B cell (primary cell): ENCODE measurements at regions not wholly inside any gene's neighbourhood (a gene's known extent, or its start where the extent isn't known, plus 50 kb on each side); places are given as distances from the start of the nearest gene placed in this dataset.

Experiments used
- ATAC-seq: fragments of 200-7000 bp; cut with Tn5 transposase; one replicate; pipeline ENCODE4 v1.10.0; 2021; ENCODE audit warnings: low read depth, mild to moderate bottlenecking, moderate number of reproducible peaks, moderate library complexity
- CTCF ChIA-PET: fragments of 350-600 bp; sonication (Branson Sonifier 250); formaldehyde crosslinking; loops from one replicate; lab custom pipeline; 2021; ENCODE audit warnings: antibody characterized with exemption, inconsistent platforms; lab: Charles Lee
- POLR2A ChIA-PET: fragments of 350-600 bp; sonication (Branson Sonifier 250); formaldehyde crosslinking; loops from one replicate; lab custom pipeline; 2021; ENCODE audit warnings: antibody characterized with exemption; lab: Charles Lee
- DNase-seq: peaks from one replicate; pipeline ENCODE4 v3.0.0; 2013
- H2AFZ ChIP-seq: 2 replicates; pipeline ENCODE4 v1.6.1; 2012; ENCODE audit warnings: mild to moderate bottlenecking, low read depth, low read length; ENCODE audit not compliant: insufficient read depth, poor library complexity, severe bottlenecking
- H3K27ac ChIP-seq, 2 donors: 1 replicate in 1 of 2; 2 replicates in 1 of 2; pipeline ENCODE4 v1.5.1; 2012 to 2013; ENCODE audit warnings: low read length in 2 of 2, mild to moderate bottlenecking in 2 of 2, moderate library complexity in 1 of 2
- H3K27me3 ChIP-seq, 4 experiments: fragments of 200-600 bp in 1 of 4; sonication (generic) in 1 of 4; replicated peaks in 1 of 4; 1 replicate in 2 of 4; 2 replicates in 2 of 4; pipeline versions ENCODE4 v1.6.1 to v1.7.0; 2013 to 2016; ENCODE audit warnings: low read length in 3 of 4, mild to moderate bottlenecking in 2 of 4, mixed read lengths in 1 of 4, moderate library complexity in 1 of 4; ENCODE audit not compliant: insufficient read depth in 4 of 4, control insufficient read depth in 3 of 4; ENCODE audit errors: control extremely low read depth in 1 of 4
- H3K36me3 ChIP-seq, 2 experiments: replicated peaks in 1 of 2; 1 replicate in 1 of 2; 2 replicates in 1 of 2; pipeline versions ENCODE4 v1.6.1 to v1.7.1; 2013; ENCODE audit warnings: low read length in 1 of 2; ENCODE audit not compliant: insufficient read depth in 2 of 2, control insufficient read depth in 1 of 2; ENCODE audit errors: control extremely low read depth in 1 of 2, extremely low read depth in 1 of 2
- H3K4me1 ChIP-seq, 2 donors: fragments of 200-600 bp in 1 of 2; sonication (generic) in 1 of 2; 1 replicate in 1 of 2; 2 replicates in 1 of 2; pipeline versions ENCODE4 v1.5.1 to v1.6.1; 2013 to 2017; ENCODE audit warnings: low read length in 2 of 2; ENCODE audit not compliant: control insufficient read depth in 2 of 2, insufficient read depth in 2 of 2
- H3K4me2 ChIP-seq: replicated peaks from 2 replicates; pipeline ENCODE3; 2012; ENCODE audit warnings: mild to moderate bottlenecking, low read depth, low read length; ENCODE audit not compliant: poor library complexity, severe bottlenecking
- H3K4me3 ChIP-seq, 5 experiments: fragments of 200-600 bp in 1 of 5; sonication (generic) in 1 of 5; 1 replicate in 3 of 5; 2 replicates in 2 of 5; pipeline versions ENCODE4 v1.5.1 to v1.7.0; 2011 to 2016; ENCODE audit warnings: low read length in 4 of 5, mild to moderate bottlenecking in 4 of 5, low read depth in 2 of 5, control low read depth in 1 of 5, moderate library complexity in 1 of 5; ENCODE audit not compliant: insufficient read depth in 1 of 5; ENCODE audit errors: control extremely low read depth in 1 of 5, extremely low read depth in 1 of 5
- H3K79me2 ChIP-seq: fragments of 200-600 bp; sonication (generic); one replicate; pipeline ENCODE4 v1.6.0; 2016; ENCODE audit warnings: low read length; ENCODE audit not compliant: control insufficient read depth, insufficient read depth
- H3K9ac ChIP-seq: fragments of 200-600 bp; sonication (generic); 2 replicates; pipeline ENCODE4 v1.6.1; 2017; ENCODE audit warnings: mild to moderate bottlenecking, low read length, moderate library complexity
- H3K9me3 ChIP-seq, 3 donors: one replicate each; pipeline versions ENCODE4 v1.6.1 to v1.7.1; 2013; ENCODE audit warnings: low read length in 2 of 3; ENCODE audit not compliant: control insufficient read depth in 2 of 3, insufficient read depth in 1 of 3; ENCODE audit errors: control extremely low read depth in 1 of 3
- H4K20me1 ChIP-seq: 2 replicates; pipeline ENCODE4 v1.6.0; 2012; ENCODE audit warnings: mild to moderate bottlenecking, low read length; ENCODE audit not compliant: insufficient read depth, control insufficient read depth, poor library complexity, severe bottlenecking
- H3K27ac Mint-ChIP-seq: one replicate; pipeline ENCODE4 v1.8.0; 2021; ENCODE audit warnings: mixed read lengths
- H3K27me3 Mint-ChIP-seq: one replicate; pipeline ENCODE4 v1.8.0; 2021; ENCODE audit warnings: mixed read lengths
- H3K4me1 Mint-ChIP-seq: one replicate; pipeline ENCODE4 v1.8.0; 2021; ENCODE audit warnings: mixed read lengths
- H3K4me3 Mint-ChIP-seq: one replicate; pipeline ENCODE4 v1.8.0; 2021; ENCODE audit warnings: mixed read lengths
- H3K9me3 Mint-ChIP-seq: one replicate; pipeline ENCODE4 v1.8.0; 2022; ENCODE audit warnings: mixed read lengths; ENCODE audit not compliant: insufficient read depth
- EZH2 ChIP-seq: IDR thresholded peaks from 2 replicates; pipeline ENCODE4 v1.6.1; 2012; ENCODE audit warnings: borderline replicate concordance, low read depth, mild to moderate bottlenecking, moderate library complexity, low read length; ENCODE audit not compliant: insufficient read depth, poor library complexity, severe bottlenecking
- WGBS: methylation state at CpG from one replicate; pipeline ENCODE4 v1.1.5; 2013; ENCODE audit warnings: missing lambda C conversion rate; ENCODE audit not compliant: insufficient coverage; 5-methylcytosine and 5-hydroxymethylcytosine counted together
- intact Hi-C: fragments of 100-400 bp; cut with micrococcal nuclease; formaldehyde crosslinking; loops from one replicate; pipeline ENCODE4 v1.10.0; 2022
- TF ChIP-seq, protein P1 (sequence below): fragments of 200-600 bp; IDR thresholded peaks from one replicate; pipeline ENCODE4 v1.8.0; 2022; ENCODE audit warnings: antibody characterized with exemption, mild to moderate bottlenecking

GRCh38 chr2:7571701-7572100 is 654.5 kb downstream of the RNF144A start:
- no peak for DNase-seq
- ChIA-PET CTCF (no interaction called here), POLR2A (no interaction called here)
- Histone ChIP-seq H3K9me3 (peaks cover 0 to 2% (median 0%) of the 10 kb centered on the region in 3 donors), H2AFZ (no peak overlapping the region), H3K27ac (no peak overlapping the region), H3K9ac (no peak overlapping the region), H3K4me1 (no peaks in the 10 kb centered on the region), H3K4me2 (no peak overlapping the region), H3K4me3 (no peak overlapping the region), H3K27me3 (peaks cover 0 to 4% (median 0%) of the 10 kb centered on the region in 4 experiments), H4K20me1 (no peaks in the 10 kb centered on the region), H3K36me3 (no peaks in the 10 kb centered on the region), H3K79me2 (no peaks in the 10 kb centered on the region)
- H3K27me3 Mint-ChIP-seq = peaks cover 9% of the 10 kb centered on the region
- no peak overlapping the region for H3K4me3 Mint-ChIP-seq
- H3K9me3 Mint-ChIP-seq = peaks cover under 1% of the 10 kb centered on the region
- ATAC-seq = no peak
- no peak overlapping the region for H3K27ac Mint-ChIP-seq
- intact Hi-C loops = no loop called here
- no peak for TF ChIP-seq EZH2
- TF ChIP-seq, protein P1, sequence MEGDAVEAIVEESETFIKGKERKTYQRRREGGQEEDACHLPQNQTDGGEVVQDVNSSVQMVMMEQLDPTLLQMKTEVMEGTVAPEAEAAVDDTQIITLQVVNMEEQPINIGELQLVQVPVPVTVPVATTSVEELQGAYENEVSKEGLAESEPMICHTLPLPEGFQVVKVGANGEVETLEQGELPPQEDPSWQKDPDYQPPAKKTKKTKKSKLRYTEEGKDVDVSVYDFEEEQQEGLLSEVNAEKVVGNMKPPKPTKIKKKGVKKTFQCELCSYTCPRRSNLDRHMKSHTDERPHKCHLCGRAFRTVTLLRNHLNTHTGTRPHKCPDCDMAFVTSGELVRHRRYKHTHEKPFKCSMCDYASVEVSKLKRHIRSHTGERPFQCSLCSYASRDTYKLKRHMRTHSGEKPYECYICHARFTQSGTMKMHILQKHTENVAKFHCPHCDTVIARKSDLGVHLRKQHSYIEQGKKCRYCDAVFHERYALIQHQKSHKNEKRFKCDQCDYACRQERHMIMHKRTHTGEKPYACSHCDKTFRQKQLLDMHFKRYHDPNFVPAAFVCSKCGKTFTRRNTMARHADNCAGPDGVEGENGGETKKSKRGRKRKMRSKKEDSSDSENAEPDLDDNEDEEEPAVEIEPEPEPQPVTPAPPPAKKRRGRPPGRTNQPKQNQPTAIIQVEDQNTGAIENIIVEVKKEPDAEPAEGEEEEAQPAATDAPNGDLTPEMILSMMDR = no peak
- no peaks in the 10 kb centered on the region for H3K4me1 Mint-ChIP-seq
- no CpG with 5 or more reads among the region's 1 CpG for WGBS

GRCh38 chr2:7572450-7572849 is 655.2 kb downstream of the RNF144A start:
- Histone ChIP-seq H3K4me3 (no peak overlapping the region), H3K79me2 (no peaks in the 10 kb centered on the region), H3K27me3 (peaks cover 0 to 4% (median 0%) of the 10 kb centered on the region in 4 experiments), H4K20me1 (no peaks in the 10 kb centered on the region), H3K4me2 (no peak overlapping the region), H3K27ac (no peak overlapping the region), H3K4me1 (no peaks in the 10 kb centered on the region), H3K9me3 (peaks cover 0 to 2% (median under 1%) of the 10 kb centered on the region in 3 donors), H2AFZ (no peak overlapping the region), H3K36me3 (no peaks in the 10 kb centered on the region), H3K9ac (no peak overlapping the region)
- H3K27ac Mint-ChIP-seq = no peak overlapping the region
- ATAC-seq = no peak
- H3K9me3 Mint-ChIP-seq = no peaks in the 10 kb centered on the region
- DNase-seq = no peak
- CTCF ChIA-PET = no interaction called here
- H3K4me1 Mint-ChIP-seq = no peaks in the 10 kb centered on the region
- no peak for TF ChIP-seq EZH2
- TF ChIP-seq, protein P1 = no peak
- H3K27me3 Mint-ChIP-seq = peaks cover 8% of the 10 kb centered on the region
- 80% methylated on average over 1 of the region's 7 CpGs for WGBS
- no peak overlapping the region for H3K4me3 Mint-ChIP-seq
- intact Hi-C loops = no loop called here
- POLR2A ChIA-PET = no interaction called here
